NCI-H2227 (cell line): ENCODE measurements at regions not wholly inside any gene's neighbourhood (a gene's known extent, or its start where the extent isn't known, plus 50 kb on each side); places are given as distances from the start of the nearest gene placed in this dataset.
"Not testable (repeated sequence)": the region's sequence is repeated elsewhere in the genome, so short reads cannot be mapped to it uniquely, and the experiment has no call there.

Experiments used
- DNase-seq: peaks from one replicate; lab custom pipeline; 2025; ENCODE audit not compliant: unreplicated experiment; lab: John Stamatoyannopoulos, UW

DNA sequence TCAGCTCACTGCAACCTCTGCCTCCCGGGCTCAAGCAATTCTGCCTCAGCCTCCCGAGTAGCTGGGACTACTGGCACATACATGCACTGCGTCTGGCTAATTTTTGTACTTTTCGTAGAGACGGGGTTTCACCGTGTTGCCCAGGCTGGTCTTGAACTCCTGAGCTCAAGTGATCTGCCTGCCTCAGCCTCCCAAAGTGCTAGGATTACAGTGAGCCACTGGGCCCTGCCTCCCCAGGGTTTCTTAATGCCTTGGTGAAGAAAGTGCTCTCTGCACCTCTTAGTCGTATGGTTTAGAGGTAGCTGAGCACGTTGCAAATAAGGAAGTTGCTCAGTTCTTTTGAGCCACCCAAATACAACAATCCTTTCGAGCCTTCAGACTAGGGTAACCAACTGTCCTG is 1098.5 kb downstream of the TBC1D22A start:
- DNase-seq: not testable (repeated sequence)

DNA sequence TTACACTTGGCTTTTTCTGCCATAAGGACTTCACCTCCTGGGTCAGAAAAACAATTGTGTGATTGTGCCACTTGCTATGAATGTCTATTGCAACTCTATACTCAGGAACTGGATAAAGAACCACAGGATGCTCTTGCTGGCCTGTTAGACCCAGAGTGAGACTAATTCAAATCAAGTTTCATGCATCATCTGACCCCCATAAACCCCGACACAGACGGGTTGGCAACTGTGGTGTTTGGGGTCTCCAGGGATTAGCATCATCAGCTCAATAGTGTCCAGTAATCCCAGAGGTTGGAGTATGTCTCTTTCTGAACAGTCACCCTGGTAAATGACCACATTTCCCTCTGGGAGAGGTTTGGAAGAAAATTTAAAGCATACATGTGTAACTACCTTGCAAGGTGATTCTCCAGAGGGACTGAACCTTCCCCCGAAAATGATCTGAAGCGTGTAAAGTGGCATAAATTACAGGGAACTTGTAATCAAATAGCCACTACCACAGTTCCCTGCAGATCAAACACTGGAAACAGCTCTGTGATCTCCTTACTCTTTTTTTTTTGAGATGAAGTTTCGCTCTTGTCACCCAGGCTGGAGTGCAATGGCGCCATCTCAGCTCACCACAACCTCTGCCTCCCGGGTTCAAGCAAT is 1097.6 kb downstream of the TBC1D22A start:
- DNase-seq: no peak

GRCh38 chr22:47858773-47859306 is 1096.4 kb downstream of the TBC1D22A start:
- DNase-seq: no peak

- no peak for DNase-seq
Measured at GRCh38 chr22:47854680-47855079, 1092.2 kb downstream of the TBC1D22A start.

GRCh38 chr22:47854251-47854650 is 1091.8 kb downstream of the TBC1D22A start:
- no peak for DNase-seq

DNA sequence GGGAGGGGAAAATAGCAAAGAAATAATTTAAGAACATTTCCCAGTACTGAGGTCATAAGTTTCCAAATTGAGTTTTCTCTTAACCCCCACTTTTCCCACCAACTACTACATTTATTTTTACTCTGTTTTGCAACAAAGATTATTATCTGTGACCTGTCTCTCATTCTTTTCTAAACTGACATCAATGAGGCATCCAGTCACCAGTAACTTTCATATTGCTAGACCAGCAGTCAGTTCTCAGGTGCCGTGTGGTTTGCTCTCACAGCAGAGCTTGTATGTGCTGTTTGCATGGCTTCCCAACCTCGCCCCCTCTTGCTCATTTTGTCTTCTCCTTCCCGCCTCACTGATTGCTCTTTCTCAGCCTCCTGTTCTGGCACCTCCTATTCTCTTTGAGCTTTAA is 1091.3 kb downstream of the TBC1D22A start:
- DNase-seq: no peak

- DNase-seq: no peak
Measured at GRCh38 chr22:47851586-47851985, 1089.1 kb downstream of the TBC1D22A start.

- no peak for DNase-seq
Measured at GRCh38 chr22:47850644-47851151, 1088.2 kb downstream of the TBC1D22A start.

- no peak for DNase-seq
Measured at GRCh38 chr22:47849576-47849975, 1087.1 kb downstream of the TBC1D22A start.

GRCh38 chr22:47848184-47848920 is 1085.9 kb downstream of the TBC1D22A start:
- DNase-seq: no peak

GRCh38 chr22:47847131-47847890 is 1084.9 kb downstream of the TBC1D22A start:
- DNase-seq: no peak

- DNase-seq: no peak
Measured at GRCh38 chr22:47846206-47846605, 1083.8 kb downstream of the TBC1D22A start.

DNA sequence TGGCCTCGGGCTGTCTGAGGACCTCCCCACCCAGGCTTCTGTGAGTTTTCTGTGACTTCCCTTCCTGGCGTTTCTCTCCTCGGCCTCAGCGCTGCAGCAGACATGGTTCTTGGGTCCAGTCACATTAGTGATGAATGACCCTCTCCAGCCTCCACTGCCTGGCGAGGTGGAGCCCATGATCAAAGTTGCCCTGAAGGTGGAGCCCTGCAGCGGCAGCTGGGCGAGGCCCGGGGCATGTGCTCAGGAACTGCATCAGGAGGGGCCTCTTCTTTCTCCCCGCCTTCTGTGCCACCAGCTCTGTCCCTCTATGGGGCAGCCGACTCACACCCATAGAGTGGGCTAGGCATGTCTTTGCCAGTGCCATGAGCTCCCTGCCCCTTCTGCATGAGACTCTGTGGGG is 1079.7 kb downstream of the TBC1D22A start:
- DNase-seq: no peak

DNA sequence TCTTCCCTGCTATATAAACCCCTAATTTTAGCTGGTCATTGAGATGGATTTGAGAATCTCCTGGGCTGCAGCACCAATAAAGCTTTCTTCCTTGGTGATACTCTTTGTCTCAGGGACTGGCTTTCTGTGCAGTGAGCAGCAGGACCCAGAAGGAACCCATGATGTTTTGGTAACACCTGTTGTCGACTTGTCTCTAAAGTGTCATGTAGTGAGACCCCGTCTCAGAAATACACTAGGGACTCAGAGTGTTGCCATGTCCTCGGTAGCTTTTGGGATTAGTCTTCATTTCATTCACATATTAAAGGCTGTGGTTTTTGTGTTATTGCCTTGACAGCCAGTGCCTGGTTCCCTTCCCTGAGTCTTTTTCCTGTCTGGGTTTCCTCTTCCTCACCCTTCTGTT is 1078.7 kb downstream of the TBC1D22A start:
- DNase-seq: no peak

DNA sequence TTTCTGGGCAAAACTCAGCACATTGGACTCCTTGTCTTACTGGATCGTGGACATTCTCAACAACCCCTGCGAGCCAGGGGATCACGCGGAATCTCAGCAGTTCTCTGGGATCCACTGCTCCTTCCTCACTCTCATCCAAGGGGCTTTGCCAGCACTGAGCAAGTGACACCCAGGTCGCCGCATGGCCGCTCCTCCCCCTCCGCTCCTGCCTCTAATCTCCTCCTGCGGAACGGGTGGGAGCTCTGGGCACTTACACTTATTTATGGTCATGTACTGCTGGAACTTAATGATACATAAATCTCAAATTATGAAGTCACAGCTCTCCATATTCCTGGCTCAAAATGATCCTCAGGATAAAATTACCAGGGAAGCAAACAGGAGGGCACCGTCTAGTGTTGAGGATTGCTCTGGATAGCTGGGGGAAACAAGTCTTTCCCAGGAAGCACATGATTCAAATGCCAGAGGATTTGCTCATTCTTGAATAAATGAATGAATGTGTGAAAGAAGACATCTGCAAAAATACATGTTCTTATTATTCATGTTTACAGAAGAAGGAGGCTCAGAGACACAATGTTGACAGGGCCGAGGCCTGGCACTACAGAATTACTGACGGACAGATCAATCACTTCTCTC is 1077.3 kb downstream of the TBC1D22A start:
- DNase-seq: no peak

DNA sequence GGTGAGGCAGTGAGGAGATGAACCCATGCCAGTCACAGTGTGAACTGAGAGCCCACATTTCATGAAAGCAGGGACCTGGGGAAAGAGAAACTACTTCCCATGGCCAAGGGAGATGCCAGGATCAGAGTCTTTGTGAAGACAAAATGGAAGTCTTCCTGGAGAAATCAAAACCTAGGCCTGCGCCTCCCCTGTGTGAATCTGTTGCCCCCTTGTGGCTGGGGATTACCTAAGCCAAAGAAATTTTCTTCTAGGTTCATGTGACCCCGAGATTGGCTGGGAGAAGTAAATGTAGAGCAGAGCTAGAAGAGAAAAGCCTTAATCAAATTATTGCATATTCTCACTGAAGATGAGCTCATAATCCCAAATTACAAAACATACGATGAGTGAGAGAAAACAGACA is 1075.3 kb downstream of the TBC1D22A start:
- DNase-seq: no peak

DNA sequence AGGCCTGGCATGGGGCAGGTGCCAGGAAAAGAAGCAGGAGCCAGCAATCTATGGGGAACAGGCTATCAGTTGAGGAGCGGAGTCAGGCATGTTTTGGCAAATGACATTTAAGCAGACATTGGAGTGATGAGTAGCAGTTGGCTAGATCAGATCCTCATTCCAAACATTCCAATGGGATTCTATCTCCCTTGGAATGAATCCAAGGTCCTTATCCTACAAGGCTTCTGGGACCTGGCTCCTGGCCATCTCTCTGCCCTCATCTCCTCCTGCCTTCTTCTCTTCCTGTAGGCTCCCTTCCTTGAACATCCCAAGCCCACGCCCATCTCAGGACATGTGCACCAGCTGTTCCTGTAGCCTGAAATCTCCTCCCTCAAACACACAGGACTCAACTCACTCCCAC is 1074.5 kb downstream of the TBC1D22A start:
- no peak for DNase-seq

DNA sequence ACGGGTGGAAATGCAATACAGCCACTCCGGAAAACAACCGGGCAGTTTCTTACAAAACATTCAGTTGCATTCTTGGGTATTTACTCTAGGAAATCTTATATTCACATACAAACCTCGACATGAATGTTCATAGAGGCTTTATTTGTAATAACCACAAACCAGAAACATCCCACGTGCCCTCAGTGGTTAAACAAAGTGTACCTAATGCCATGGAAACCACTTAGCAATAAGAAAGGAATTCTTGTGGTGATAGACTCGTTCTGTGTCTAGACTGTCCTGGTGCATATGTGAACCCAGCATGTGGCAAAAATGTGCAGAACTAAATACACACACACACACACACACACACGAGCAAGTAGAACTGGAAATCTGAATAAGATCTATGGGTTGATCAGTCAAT is 1073.3 kb downstream of the TBC1D22A start:
- no peak for DNase-seq

DNA sequence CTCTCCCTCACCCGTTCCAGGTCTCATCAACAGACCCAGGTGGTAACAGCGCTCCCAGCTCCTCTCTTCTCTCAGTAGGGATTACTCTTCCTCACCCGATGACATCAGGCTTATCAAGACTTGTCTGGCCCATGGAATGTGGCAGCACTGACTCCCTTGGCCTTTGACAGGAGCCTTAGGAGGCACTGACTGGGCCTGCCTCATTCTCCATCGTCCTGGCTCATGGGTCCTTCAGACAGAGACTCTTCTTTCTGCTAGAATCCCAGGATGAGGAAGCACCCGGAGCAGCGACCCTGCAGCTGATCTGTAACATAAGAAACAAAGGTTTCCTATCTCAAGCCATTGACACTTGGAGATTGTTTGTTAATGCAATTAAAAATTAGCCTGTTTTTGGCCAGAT is 1063.6 kb downstream of the TBC1D22A start:
- DNase-seq: no peak

- DNase-seq: no peak
Measured at GRCh38 chr22:47822422-47822821, 1060.0 kb downstream of the TBC1D22A start.

DNA sequence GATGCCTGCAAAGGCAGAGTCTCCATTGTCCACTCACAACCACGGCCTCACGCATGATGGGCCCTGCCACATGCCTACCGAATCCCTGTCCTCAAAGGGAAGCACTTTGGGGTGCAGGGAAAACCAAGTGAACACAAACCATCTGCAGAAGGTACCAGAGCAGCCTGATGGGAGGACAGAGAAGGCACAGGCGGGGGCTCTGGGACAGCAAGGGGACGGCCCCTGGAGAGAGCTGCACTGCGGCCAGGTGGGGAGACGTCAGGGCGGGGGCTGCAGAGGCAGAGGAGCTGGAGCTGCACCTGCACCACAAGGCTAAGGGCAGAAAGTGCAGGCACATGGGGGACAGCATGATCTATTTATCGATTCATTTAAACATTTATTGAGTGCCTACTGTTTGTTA is 1056.0 kb downstream of the TBC1D22A start:
- DNase-seq: no peak
